ENCODE measurements at regions not wholly inside any gene's neighbourhood (a gene's known extent, or its start where the extent isn't known, plus 50 kb on each side); places are given as distances from the start of the nearest gene placed in this dataset.

DNA sequence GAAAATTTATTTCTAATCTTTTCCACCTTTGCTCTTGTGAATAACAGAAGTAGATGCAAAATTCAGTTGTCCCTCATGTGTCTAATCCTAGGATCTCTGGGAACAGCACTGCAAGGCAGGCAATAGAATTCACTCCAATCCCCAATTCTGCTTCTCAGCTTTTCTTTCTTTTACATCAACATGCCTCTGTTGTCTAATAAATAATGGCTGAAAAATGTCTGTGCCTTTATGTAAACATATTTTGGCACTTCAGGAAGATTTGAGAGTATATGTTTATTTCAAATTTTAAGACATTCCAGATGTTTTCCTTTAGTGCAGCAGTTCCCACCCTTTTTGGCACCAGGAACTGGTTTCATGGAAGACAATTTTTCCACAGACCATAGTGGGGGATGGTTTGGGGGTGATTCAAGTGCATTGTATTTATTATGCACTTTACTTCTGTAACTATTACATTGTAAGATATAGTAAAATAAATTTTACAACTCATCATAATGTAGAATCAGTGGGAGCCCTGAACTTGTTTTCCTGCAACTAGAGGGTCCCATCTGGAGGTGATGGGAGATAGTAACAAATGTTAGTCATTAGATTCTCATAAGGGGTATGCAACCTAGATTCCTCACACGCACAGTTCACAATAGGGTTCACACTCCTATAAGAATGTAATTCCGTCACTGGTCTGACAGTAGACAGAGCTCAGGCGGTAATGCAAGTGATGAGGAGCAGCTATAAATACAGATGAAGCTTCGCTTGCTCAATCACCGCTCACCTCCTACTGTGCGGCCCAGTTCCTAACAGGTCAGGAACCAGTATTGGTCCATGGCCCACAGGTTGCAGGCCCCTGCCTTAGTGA lies 590.3 kb upstream of the CNTNAP5 start:
- TF ChIP-seq, protein P1, sequence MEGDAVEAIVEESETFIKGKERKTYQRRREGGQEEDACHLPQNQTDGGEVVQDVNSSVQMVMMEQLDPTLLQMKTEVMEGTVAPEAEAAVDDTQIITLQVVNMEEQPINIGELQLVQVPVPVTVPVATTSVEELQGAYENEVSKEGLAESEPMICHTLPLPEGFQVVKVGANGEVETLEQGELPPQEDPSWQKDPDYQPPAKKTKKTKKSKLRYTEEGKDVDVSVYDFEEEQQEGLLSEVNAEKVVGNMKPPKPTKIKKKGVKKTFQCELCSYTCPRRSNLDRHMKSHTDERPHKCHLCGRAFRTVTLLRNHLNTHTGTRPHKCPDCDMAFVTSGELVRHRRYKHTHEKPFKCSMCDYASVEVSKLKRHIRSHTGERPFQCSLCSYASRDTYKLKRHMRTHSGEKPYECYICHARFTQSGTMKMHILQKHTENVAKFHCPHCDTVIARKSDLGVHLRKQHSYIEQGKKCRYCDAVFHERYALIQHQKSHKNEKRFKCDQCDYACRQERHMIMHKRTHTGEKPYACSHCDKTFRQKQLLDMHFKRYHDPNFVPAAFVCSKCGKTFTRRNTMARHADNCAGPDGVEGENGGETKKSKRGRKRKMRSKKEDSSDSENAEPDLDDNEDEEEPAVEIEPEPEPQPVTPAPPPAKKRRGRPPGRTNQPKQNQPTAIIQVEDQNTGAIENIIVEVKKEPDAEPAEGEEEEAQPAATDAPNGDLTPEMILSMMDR (conservative IDR thresholded peaks at IDR 0.05 in 1 of 2, IDR thresholded peaks at IDR 0.05 in 1 of 2; ENCODE audit: low read depth in 1 of 2, low read length in 2 of 2) = no peak
- TF ChIP-seq EZH2 (IDR thresholded peaks at IDR 0.05; ENCODE audit: low read length, missing control alignments) = no peak
